GM12878 (cell line): ENCODE measurements at regions not wholly inside any gene's neighbourhood (a gene's known extent, or its start where the extent isn't known, plus 50 kb on each side); places are given as distances from the start of the nearest gene placed in this dataset.

Experiments
- ATAC-seq: fragments of 200-7000 bp; cut with Tn5 transposase; 3 replicates; pipeline ENCODE4 v1.9.1; 2020; ENCODE audit warnings: mild to moderate bottlenecking, moderate library complexity
- BruUV-seq: library from RNA; stranded (reverse); fragments of 400-500 nt; replicated peaks from 2 replicates; lab custom pipeline; 2021; lab: Mats Ljungman, UMichigan
- CTCF ChIA-PET: fragments of 300-600 bp; sonication (Branson Sonifier 250); formaldehyde crosslinking; extraction: SDS; loops from one replicate; lab custom pipeline; 2021; ENCODE audit warnings: inconsistent platforms; lab: Yijun Ruan, JAX
- POLR2A ChIA-PET: fragments of 350-600 bp; formaldehyde crosslinking; extraction: SDS; loops from one replicate; lab custom pipeline; 2021; ENCODE audit warnings: inconsistent platforms; lab: Charles Lee
- RAD21 ChIA-PET: fragments of 300-600 bp; sonication (Branson Sonifier 250); formaldehyde crosslinking; loops from one replicate; lab custom pipeline; 2023; ENCODE audit warnings: antibody characterized with exemption; ENCODE audit not compliant: unreplicated experiment; lab: Charles Lee
- SMC1A ChIA-PET: fragments of 300-600 bp; sonication (Branson Sonifier 250); formaldehyde crosslinking; loops from one replicate; lab custom pipeline; 2023; ENCODE audit not compliant: unreplicated experiment, uncharacterized antibody; lab: Charles Lee
- DNase-seq: peaks from one replicate; pipeline ENCODE4 v3.0.0-alpha.2; 2011; ENCODE audit warnings: low read depth, low spot score
- FAIRE-seq: peaks from 3 replicates; lab custom pipeline; 2011; peaks lifted over from hg19 to GRCh38; lab: Jason Lieb, UNC
- H2AFZ ChIP-seq: 2 replicates; pipeline ENCODE4 v1.6.0; 2011; ENCODE audit warnings: low read depth, low read length, control low read depth; ENCODE audit not compliant: control insufficient read depth
- H3K27ac ChIP-seq: 2 replicates; pipeline ENCODE4 v1.5.1; 2011; ENCODE audit warnings: control low read depth; ENCODE audit not compliant: control insufficient read depth, insufficient read depth
- H3K27me3 ChIP-seq, 2 experiments: replicated peaks in 1 of 2; 2 replicates each; pipeline versions ENCODE4 v1.6.0 to v1.6.1; 2011; ENCODE audit warnings: low read length in 1 of 2; ENCODE audit not compliant: control insufficient read depth in 2 of 2, insufficient read depth in 2 of 2
- H3K36me3 ChIP-seq, 2 experiments: 2 replicates each; pipeline ENCODE4 v1.5.1; 2011; ENCODE audit warnings: low read length in 1 of 2; ENCODE audit not compliant: control insufficient read depth in 2 of 2, insufficient read depth in 2 of 2
- H3K4me1 ChIP-seq: 2 replicates; pipeline ENCODE4 v1.6.1; 2011; ENCODE audit warnings: mild to moderate bottlenecking, low read length, moderate library complexity, mixed read lengths; ENCODE audit not compliant: control insufficient read depth, insufficient read depth
- H3K4me2 ChIP-seq: 2 replicates; pipeline ENCODE4 v1.6.0; 2011; ENCODE audit warnings: control low read depth; ENCODE audit not compliant: control insufficient read depth, insufficient read depth
- H3K4me3 ChIP-seq: fragments of 200-600 bp; sonication (generic); 2 replicates; pipeline ENCODE4 v1.5.1; 2016
- H3K79me2 ChIP-seq: 2 replicates; pipeline ENCODE4 v1.6.0; 2011; ENCODE audit warnings: low read length; ENCODE audit not compliant: control insufficient read depth, insufficient read depth
- H3K9ac ChIP-seq: 2 replicates; pipeline ENCODE4 v1.8.0; 2011; ENCODE audit warnings: low read length, control low read depth, mixed read lengths; ENCODE audit not compliant: control insufficient read depth, insufficient read depth
- H3K9me3 ChIP-seq: replicated peaks from 3 replicates; pipeline ENCODE4 v1.5.1; 2011; ENCODE audit warnings: mild to moderate bottlenecking, low read length; ENCODE audit not compliant: control insufficient read depth, insufficient read depth
- H4K20me1 ChIP-seq: 2 replicates; pipeline ENCODE4 v1.6.0; 2011; ENCODE audit not compliant: control insufficient read depth, insufficient read depth
- E4F1 ChIP-seq: fragments of 450-650 bp; IDR thresholded peaks from 2 replicates; pipeline ENCODE4 v1.6.1; 2018; ENCODE audit warnings: borderline replicate concordance, mild to moderate bottlenecking; ENCODE audit not compliant: partially characterized antibody
- EED ChIP-seq: sonication (generic); IDR thresholded peaks from 2 replicates; pipeline ENCODE4 v1.6.1; 2016; ENCODE audit warnings: antibody characterized with exemption, low read depth
- ESRRA ChIP-seq: IDR thresholded peaks from 2 replicates; pipeline ENCODE4 v1.6.1; 2012; ENCODE audit warnings: mild to moderate bottlenecking, low read length, improper control_type of control experiment
- PAX8 ChIP-seq: fragments of 450-650 bp; IDR thresholded peaks from 2 replicates; pipeline ENCODE4 v1.6.1; 2017; ENCODE audit warnings: mild to moderate bottlenecking, moderate library complexity
- POU2F2 ChIP-seq: IDR thresholded peaks from 3 replicates; pipeline ENCODE4 v1.6.1; 2011; ENCODE audit warnings: low read depth, mild to moderate bottlenecking, low read length, borderline replicate concordance
- RAD21 ChIP-seq: IDR thresholded peaks from 2 replicates; pipeline ENCODE4 v1.6.1; 2011; ENCODE audit warnings: mild to moderate bottlenecking, low read depth, low read length, moderate library complexity; ENCODE audit not compliant: insufficient read depth
- RB1 ChIP-seq: fragments of 450-650 bp; formaldehyde crosslinking; IDR thresholded peaks from 2 replicates; pipeline ENCODE4 v1.6.1; 2017; ENCODE audit warnings: mild to moderate bottlenecking, borderline replicate concordance
- RELA ChIP-seq: fragments of 450-650 bp; IDR thresholded peaks from 2 replicates; pipeline ENCODE4 v1.8.0; 2014; ENCODE audit warnings: borderline replicate concordance; ENCODE audit not compliant: partially characterized antibody
- RUNX3 ChIP-seq: IDR thresholded peaks from 2 replicates; pipeline ENCODE4 v1.6.1; 2012; ENCODE audit warnings: low read length, inconsistent platforms
- ZBTB4 ChIP-seq: fragments of 450-650 bp; formaldehyde crosslinking; IDR thresholded peaks from 2 replicates; pipeline ENCODE4 v1.4.0; 2022; ENCODE audit warnings: mild to moderate bottlenecking, moderate library complexity
- ZNF592 ChIP-seq: fragments of 450-650 bp; IDR thresholded peaks from 2 replicates; pipeline ENCODE4 v1.6.1; 2017; ENCODE audit warnings: mild to moderate bottlenecking, moderate library complexity
- WGBS: methylation state at CpG from one replicate; pipeline ENCODE4 v1.1.6; 2016; ENCODE audit warnings: low lambda C conversion rate; ENCODE audit not compliant: insufficient replicate concordance, insufficient coverage; ENCODE audit errors: missing lambda C conversion rate; 5-methylcytosine and 5-hydroxymethylcytosine counted together
- in situ Hi-C: fragments of 300-500 bp; cut with MboI; formaldehyde crosslinking; loops from 9 replicates; pipeline ENCODE4 v1.14.3; 2018; ENCODE audit warnings: mixed read lengths
- intact Hi-C: fragments of 100-400 bp; cut with micrococcal nuclease; formaldehyde crosslinking; loops from one replicate; pipeline ENCODE4 v1.14.2; 2022; ENCODE audit not compliant: unreplicated experiment

GRCh38 chr7:83738291-83738835 lies 89.4 kb upstream of the SEMA3E start:
- RAD21 ChIA-PET: no interaction called here
- no peak for DNase-seq
- TF ChIP-seq ZBTB4 (CRISPR knock-in tag) (no peak), PAX8 (no peak), RUNX3 (no peak), RB1 (no peak), ZNF592 (no peak), ESRRA (no peak), RAD21 (no peak), POU2F2 (no peak), EED (no peak), E4F1 (no peak), RELA (no peak)

More at GRCh38 chr7:83738291-83738835, 89.4 kb upstream of the SEMA3E start:
- no peak overlapping the region for H3K27ac ChIP-seq
- no peaks in the 10 kb centered on the region for H3K36me3 ChIP-seq
- ChIA-PET POLR2A (no interaction called here), CTCF (no interaction called here), SMC1A (interaction anchor here (0.6 to 0.9 kb wide), 3 partner anchors 17 to 61 kb away, joined by 3 read pairs; no protein-coding TSS in a partner anchor)
- in situ Hi-C loops: no loop called here
- no peak overlapping the region for H3K4me2 ChIP-seq
- WGBS: 25% methylated on average over 3 of the region's 3 CpGs
- H4K20me1 ChIP-seq: no peaks in the 10 kb centered on the region
- BruUV-seq: no TSS peak
- no peaks in the 10 kb centered on the region for H3K27me3 ChIP-seq
- intact Hi-C loops: no loop called here
- no peaks in the 10 kb centered on the region for H3K79me2 ChIP-seq
- H3K9me3 ChIP-seq: no peaks in the 10 kb centered on the region
- FAIRE-seq (no peak), ATAC-seq (no peak)
- H3K4me1 ChIP-seq: no peaks in the 10 kb centered on the region
- no peak overlapping the region for H2AFZ ChIP-seq
- no peak overlapping the region for H3K4me3 ChIP-seq
- no peak overlapping the region for H3K9ac ChIP-seq
